NCI-H2171 treated with DMSO at 0.1 percent for 48 hours (cell line): ENCODE measurements at regions not wholly inside any gene's neighbourhood (a gene's known extent, or its start where the extent isn't known, plus 50 kb on each side); places are given as distances from the start of the nearest gene placed in this dataset.

ENCODE experiments used
- DNase-seq: peaks from one replicate; lab custom pipeline; 2025; lab: John Stamatoyannopoulos, UW

DNA sequence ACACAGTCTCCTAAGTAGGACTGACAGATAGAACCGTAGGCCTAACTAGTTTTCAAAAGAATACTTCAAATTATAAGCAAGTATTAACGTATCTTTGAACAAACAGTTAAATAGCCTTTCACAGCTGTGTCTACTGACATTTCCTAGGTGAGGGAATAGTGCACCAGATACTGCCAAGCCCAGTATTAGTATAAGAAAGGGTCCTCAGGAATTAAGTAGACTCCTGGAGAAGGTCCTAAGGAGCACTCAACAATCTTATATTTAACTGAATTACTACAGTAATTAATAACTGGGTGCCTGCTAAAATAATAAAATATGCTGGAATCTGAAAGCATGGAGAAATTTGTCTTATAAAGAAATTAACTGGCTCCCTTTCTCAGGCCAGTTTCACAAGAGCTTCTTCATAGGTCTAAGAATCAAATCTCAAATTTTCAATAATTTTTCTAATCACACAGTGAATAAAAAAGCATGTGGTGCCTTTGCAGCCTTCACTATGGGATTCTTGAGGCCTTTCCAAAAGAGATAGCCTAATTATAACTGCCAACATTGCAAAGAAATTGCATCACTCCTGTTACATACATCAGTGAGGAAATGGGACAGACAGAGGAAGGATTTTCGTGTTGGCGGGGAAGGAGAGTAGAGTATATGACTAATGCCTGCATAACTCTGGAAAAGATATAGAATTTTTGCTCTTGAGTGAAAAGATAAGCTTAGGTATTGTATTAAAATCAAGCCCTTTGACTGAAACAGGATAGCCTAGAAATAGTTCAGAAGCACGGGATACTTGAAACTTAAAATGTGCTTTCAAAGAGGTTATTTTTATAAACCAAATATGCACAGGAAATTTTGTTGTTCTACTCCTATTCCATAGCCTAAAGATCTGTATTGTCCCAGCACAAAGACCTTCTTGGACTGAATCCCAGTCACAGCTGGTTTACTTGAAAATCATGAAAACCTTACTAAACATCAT is 228.6 kb upstream of the STK17B start:
- DNase-seq, result no peak

DNA sequence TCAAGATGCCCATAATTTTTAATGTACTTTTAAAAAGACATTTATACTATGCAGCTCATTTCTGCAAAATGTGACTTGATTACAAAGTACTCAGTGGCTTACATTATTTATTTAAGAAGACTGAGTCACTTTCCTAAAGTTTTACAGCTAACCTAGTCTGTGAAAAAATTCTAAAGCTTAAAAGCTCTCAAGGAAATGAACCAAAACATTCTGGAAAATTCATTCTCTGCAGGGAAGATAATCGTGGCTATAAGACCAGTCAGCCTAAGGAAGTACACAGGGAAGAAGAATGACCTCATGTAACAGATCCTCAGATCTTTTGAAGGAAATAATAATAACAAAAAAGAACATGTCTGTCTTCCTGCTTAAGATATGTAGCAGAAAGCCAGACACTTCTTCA is 232.1 kb upstream of the STK17B start:
- DNase-seq, result no peak

DNA sequence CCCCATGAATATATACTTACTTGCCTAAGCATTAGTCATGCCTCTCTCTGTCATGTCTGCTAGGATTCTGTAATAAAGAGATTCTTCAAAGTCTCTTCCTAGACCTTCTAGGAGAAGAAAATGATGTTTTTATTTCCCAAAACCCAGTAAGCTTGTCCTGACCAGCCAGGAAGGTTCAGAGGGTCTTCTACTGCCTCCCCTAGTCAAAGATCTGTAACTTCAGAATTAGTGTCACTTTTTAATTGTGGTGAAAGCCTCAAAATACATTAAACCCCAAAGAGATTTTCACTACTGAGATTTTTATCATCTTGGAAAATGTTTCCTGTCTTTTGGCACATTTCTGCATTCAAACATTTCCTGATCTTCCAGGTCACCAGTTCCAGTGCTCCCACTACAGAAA is 232.9 kb upstream of the STK17B start:
- no peak for DNase-seq

DNA sequence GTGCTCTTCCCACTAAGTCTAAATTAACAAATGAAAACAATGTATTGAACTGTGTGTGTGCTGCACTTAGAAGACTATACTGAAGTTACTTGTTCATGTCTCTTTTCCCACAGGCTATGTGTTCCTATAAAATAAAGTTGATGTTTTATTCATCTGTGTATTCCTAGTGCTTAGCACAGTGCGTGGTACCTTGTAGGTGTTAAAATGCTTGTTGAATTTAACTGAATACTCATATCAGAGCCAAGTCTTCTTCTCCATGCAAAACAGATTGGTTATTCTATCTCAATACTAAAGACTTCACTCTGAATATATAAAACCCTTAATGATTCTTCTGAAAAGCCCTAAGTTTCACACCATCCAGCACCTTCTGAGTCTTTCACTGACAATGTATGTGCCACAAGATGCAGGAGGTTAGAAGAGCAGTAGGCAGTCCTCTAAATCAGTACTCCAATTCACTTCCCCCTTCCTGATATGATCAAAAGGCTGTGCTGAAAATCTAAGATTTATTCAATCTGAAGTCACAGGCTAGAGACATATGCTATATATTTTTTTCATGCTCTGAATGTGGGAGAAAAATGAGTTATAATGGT is 231.7 kb upstream of the CCDC150 start:
- DNase-seq, result no peak

DNA sequence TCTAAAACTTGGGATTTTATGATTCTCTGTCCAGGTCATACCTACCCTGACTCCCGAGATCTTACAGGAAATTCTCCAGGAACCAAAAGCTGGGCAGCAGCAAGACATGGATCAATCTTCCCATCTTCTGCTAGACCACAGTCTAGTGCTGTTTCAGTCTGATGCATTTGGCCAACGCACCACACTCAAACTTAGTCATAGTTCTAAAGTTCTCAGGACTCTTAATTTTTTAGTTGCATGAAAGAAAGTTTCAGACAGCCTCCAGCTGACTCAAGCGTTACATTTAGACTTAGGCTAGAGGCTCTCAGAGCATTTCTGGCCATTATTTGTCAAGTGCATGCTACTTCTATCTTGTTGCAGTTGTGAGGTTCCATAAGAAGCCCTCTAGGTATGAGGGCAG is 230.1 kb upstream of the CCDC150 start:
- no peak for DNase-seq

DNA sequence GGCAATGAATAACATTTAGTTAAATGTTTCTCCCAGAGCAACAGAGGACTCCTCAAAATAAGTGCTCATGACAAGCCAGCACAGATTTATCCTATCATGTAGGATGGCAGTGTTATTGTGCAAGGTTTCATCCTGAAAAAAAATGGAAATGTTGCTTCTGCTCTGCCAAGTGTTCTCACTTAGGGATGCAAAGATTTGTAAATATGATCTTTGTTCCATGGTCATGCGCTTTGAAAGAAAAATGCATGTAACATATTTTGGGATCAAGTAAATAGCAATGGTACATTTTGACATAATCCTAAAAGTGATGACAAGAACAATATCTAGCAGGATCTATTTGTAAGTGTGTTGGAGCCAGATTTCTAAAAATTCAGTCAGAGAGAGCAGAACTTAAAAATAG is 229.5 kb upstream of the CCDC150 start:
- DNase-seq, result no peak

DNA sequence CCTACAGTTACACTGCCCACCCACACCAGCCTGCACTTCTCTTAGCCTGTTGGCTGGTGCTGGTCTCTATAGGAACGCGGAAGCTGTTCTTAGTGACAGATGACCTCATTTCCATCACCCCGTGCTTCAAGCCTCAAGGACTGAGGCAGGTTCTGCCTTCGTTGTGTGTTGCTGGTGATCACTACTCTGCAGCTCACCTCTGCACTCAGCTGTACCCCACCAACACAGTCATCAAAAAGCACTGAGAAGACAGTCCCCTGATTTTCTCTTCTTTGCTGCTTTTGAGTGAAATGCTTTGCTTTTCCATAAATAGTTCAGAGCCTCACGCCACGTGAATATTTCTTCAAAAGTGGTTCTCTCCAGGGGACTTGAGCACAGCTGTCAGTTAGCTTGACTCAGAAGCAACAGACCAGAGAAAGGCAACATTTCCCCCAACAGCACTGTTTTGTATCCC is 225.7 kb upstream of the CCDC150 start:
- DNase-seq, result peak; percentile 77

GRCh38 chr2:196415384-196415783 is 224.1 kb upstream of the CCDC150 start:
- no peak for DNase-seq

GRCh38 chr2:196420143-196420542 is 219.4 kb upstream of the CCDC150 start:
- no peak for DNase-seq

DNA sequence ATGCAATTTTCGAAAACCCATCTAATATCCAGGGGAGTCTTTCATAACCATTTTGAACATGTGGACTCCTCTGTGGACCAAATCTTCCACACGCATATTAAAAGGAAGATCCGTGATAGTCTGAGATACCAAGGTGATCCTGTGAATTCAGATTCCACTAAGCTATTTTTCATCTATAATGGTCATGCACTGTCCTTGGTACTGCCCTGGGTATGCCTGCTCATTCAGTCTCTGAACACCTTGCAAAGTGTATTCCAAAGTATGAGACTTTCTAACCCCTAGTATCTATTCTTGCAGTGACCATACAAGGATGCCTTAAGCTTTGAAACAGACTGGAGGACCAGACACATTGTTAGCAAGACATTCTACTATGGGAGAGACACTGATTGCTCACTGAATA is 217.6 kb upstream of the CCDC150 start:
- DNase-seq, result no peak

DNA sequence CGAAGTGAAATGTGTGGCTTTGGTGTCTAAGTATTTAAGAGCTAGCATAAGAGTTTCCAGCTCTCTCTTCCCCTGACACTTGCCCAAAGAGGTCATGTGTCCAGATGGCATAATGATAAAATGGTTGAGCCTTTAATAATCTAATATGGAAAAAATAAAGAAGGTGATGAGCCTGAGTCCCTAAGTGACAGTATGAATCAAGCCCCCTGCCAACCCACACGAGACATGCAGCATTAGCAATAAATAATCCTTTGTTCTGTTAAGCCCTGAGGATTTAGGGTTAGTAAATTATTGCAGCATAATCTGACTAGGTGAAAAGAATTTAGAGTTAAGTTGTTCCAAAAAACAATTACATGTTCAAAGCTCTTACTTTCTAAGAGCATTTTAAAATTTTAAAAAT is 217.2 kb upstream of the CCDC150 start:
- no peak for DNase-seq

- no peak for DNase-seq
Observed at GRCh38 chr2:196426122-196426521, 213.4 kb upstream of the CCDC150 start.

GRCh38 chr2:196427986-196428634 is 211.4 kb upstream of the CCDC150 start:
- peak; percentile 46 for DNase-seq

DNA sequence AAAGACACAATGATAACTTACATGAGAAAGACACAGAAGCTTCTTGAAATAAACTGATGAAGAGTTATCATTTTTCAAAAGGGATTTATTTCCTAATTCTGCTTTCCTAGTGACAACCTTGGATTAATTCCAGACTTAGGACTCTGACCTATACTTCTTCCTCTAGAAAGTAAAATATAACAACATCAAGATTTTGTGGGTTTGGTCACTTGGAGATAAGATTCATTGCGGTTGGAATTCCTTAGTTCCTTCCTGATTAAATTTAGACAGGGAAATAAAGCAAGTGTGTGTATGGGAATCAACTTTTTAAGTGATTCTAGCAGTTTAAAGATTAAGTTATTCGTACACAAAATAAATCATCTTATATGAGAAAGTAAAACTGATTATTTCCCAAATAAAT is 208.4 kb upstream of the CCDC150 start:
- DNase-seq, result no peak

DNA sequence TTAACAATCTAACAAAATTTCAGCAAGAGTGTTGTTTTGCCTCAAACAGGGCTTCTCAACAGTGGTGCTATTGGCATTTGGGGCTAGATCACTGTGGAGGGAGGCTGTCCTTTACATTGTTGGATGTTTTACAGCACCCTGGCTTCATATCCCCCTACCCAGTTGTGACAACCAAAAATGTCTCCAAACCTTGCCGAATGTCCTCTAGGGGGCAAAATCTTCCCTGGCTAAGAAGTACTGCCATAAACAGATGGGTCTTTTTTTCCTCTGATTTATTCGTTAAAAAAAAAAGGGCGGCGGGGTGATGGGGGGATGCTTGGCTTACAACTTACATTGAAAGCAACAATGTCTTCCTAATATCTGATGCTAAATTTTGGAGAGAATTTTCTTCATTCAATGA is 207.6 kb upstream of the CCDC150 start:
- DNase-seq, result peak; percentile 78

DNA sequence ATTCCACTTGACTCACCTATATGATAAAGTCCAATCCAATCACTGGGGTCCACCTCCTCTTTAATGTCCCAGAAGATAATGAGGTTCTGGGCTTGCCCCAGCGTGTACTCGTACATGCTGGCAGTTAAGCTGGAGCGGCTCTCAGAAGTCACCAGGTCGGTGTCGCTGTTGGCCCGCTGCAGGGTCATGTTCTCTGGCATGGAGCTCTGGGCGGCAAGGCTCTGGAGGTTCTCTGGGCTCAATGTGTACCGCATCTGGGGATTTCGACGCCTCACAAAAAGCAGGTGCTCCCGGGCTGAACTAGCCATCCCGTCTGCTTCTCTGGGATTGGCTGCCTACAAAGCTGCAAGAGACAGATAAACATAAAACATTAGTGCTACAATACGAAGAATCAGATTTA is 206.4 kb upstream of the CCDC150 start:
- no peak for DNase-seq

- no peak for DNase-seq
Observed at GRCh38 chr2:196434217-196434616, 205.3 kb upstream of the CCDC150 start.

DNA sequence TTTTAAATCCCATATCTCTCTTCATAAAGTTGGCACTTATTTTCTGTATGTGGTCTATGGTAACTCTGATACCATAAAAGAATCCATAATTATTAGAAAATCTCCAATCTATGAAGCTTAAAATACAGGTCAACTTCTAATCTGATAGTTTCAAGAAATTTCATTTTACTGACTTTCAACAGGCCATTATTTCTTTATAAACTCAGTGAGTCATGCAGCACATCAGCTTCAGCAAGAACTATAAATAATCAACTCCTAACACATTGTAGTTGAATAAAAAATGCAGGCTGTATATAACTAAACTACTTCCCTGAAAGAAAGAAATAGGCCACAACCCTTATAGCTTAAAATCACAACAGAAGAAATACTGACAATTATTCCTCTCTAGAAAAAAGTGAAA is 204.3 kb upstream of the CCDC150 start:
- no peak for DNase-seq

DNA sequence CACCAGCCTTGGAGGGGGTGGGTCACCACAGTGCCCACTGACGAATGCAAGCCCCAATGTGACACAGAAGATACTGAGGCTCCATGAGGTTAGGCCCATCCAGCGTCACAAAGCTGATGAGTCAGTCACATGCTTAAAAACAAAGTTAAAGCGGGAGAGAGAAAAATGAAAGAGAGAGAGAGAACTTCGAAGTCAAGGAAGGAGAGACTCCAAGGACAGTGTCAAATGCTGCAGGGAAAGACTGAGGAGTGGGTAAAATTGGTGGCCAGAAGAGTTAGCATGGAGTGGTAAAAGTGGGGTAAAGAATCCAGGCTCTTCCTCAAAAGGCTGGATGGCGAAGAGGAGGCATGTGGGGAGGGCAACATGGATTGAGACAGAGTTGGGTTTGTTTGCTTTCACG is 201.9 kb upstream of the CCDC150 start:
- no peak for DNase-seq

DNA sequence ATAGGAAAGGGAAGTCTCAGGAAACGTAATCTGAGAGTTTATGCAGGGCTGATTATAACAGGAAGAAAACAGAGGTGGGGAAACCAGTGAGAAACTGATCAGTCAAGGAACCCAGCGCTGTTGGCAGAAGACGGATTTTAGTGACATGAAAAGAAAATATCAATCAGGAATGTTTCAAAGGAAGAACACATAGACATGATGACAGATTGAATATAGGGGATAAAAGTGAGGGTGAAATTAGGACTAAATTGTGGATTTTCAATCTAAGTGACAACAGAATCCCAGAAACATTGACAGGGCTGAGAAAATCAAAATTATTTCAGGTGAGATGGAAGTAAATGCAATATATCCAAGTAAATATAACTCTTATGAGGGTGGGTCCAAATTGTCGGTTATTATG is 199.8 kb upstream of the CCDC150 start:
- peak; percentile 25 for DNase-seq

DNA sequence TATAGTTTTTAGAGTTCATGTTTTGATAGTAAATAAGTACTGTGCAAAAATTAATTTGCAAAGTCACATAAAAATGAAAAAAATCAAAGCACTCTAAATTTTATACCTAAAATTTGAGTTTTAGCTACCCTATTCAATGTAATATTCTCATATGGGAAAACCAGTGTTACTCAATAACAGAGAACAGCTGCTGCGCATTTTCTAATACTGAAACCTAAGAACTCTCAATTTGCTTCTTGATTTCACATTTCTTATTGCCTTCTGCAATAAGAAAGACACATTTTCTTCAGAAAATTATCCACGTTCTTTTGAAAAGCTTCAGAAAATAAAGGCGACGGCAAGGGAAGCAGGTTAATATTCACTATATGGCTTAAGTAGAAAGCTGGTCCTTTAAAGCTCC is 199.1 kb upstream of the CCDC150 start:
- DNase-seq, result peak; percentile 93

DNA sequence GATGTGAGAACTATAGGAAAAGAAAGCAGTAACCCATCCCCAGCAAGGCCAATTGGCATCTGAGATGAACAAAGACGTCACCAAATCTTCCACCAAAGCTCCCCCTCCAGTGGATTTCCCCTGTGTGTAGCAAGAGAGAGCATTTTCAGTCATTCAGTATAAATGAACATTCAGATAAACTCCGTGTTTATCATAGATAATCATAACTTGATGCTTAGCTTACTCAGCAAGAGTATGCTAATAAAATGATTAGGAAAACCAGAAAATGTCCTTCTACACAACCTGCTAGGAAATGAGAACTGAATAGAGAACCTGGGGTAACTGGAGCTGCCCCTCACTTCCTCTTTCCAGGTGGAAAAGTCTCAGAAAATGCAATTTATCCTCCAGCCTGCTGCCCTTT is 198.0 kb upstream of the CCDC150 start:
- peak; percentile 56 for DNase-seq

DNA sequence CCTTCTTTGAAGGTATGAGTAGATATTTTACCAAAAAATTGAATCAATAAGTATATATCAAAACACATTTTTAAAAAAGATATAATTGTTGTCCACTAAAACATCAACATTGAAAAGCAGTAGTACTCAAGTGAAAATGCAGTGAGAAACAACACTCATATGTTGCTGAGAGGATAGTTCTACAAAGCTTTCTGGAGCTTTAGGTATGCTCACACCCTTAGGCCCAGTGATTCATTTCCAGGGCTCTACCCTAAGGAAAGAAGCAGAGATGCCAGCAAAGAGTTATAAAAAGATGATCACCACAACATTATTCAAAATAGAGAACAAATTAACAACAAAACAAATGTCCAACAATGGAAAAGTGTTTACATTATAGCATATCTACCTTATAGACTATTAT is 197.3 kb upstream of the CCDC150 start:
- DNase-seq, result no peak
